Epidermal melanocyte (primary cell): ENCODE measurements at regions not wholly inside any gene's neighbourhood (a gene's known extent, or its start where the extent isn't known, plus 50 kb on each side); places are given as distances from the start of the nearest gene placed in this dataset.

Source experiments
- DNase-seq: peaks from one replicate; pipeline ENCODE4 v3.0.0; 2011; ENCODE audit warnings: low spot score; ENCODE audit not compliant: insufficient read length

- DNase-seq = no peak
These were observed 616.7 kb upstream of the ID2 start for GRCh38 chr2:8065191-8065590.

DNA sequence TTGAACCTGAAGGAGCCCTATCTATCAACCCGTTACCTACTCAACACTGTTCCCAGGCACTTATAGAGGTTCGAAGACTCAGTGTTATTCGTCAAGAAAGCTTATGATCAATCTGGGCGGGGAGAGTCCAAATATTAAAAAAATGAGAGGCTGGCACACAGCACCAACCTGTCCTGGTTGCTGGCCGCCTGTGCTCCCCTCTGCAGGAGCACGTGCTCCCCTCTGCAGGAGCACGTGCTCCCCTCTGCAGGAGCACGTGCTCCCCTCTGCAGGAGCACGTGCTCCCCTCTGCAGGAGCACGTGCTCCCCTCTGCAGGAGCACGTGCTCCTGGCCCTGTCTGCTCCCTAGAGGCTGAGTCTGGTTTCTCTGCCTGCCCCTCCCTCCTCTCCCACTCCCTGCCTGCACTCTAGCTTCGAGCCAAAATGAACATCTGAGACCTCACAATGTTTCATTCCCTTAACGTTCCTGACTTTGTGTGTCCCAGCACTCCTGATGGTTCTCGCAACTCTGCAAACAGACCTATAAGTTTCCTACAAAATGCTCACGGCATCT is 614.0 kb upstream of the ID2 start:
- DNase-seq = no peak

GRCh38 chr2:8072907-8073306 is 608.9 kb upstream of the ID2 start:
- DNase-seq = no peak

GRCh38 chr2:8073916-8074315 is 607.9 kb upstream of the ID2 start:
- DNase-seq = no peak

GRCh38 chr2:8076448-8077342 is 605.2 kb upstream of the ID2 start:
- no peak for DNase-seq

GRCh38 chr2:8078705-8079104 is 603.2 kb upstream of the ID2 start:
- no peak for DNase-seq

DNA sequence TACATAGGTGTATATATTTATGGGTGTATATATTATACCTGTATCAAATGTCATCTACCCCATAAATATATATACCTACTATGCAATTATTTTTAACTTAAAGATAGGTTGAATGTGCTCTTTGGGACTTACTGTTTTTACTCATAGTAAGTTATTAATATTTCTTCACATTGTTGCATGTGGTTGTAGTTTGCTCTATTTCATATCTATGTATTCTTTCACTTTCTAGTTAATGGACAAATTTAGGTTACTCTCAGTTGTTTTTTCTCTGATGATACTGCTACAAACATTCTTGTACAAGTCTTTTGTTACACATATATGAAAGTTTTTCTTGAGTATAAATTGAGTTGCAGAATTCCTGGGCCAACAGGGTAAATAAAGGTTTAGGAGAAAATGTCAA is 601.8 kb upstream of the ID2 start:
- DNase-seq = no peak

DNA sequence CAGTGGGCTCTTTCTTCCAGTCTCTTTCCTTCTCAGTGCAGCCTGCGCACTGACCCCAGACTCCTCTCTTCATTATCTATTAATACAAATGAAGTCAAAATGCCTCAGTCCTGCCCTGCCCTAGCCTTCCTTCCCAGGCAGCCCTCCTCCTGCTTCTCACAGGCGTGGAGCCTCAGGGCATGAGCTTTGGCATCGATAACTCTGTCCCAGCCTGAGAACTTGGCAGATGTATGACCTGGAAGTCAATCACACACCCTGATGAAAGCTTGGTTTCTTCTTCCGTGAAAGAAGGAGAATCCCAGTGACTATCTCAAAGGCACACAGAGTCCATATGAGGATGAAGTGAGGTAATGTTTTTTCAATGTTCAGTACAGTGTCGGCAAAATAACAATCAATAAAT is 600.7 kb upstream of the ID2 start:
- DNase-seq = no peak

DNA sequence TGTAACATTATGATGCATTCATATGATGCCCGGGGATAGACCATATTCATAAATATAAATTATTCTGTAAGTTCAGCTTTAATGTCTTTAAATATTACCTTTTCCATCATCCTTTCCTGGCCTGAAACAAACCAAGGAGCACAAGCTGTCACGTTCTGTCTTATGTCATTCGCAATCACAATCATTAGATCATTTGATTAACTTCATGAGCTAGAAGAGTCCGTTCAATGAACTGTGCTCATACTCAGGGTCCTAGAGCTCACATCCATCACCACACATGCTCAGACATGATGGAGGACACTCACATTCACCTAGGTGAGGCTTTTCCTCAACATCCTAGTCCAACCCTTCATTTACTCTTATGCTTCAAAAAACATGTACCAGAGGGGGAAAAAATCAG is 599.0 kb upstream of the ID2 start:
- no peak for DNase-seq

- DNase-seq = no peak
These were observed 595.5 kb upstream of the ID2 start for GRCh38 chr2:8086357-8086756.

DNA sequence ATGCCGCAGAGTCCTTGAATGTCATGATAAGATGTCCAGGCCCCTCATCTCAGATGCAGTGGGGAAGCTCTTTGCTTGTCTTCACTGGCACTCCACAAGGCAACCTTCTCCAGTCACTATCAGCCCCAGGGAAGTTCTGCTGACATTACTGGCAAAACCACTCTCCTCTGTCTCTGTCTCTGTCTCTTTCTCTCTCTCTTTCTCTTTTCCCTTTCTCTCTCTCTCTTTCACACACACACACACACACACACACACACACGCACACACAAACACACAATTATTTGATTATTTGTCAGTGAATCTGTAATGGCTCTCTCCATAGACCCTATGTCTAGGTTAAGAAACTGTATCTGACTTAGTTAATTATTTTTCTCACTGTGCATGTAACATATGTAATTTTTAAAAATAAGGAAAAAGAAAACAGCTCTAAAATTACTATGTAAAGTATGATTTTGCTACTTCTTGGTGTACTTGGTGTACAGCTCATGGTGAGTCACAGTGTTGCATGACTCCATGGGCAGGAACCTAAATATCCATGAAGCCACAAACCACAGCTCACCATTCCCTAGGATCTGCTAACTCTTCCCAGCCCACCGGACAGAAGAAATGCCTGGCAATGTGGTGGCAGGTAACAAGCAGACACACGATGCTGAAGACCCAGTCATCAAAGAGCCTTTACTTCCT is 594.9 kb upstream of the ID2 start:
- peak; percentile 46 for DNase-seq

- no peak for DNase-seq
These were observed 594.4 kb upstream of the ID2 start for GRCh38 chr2:8087480-8087840.

DNA sequence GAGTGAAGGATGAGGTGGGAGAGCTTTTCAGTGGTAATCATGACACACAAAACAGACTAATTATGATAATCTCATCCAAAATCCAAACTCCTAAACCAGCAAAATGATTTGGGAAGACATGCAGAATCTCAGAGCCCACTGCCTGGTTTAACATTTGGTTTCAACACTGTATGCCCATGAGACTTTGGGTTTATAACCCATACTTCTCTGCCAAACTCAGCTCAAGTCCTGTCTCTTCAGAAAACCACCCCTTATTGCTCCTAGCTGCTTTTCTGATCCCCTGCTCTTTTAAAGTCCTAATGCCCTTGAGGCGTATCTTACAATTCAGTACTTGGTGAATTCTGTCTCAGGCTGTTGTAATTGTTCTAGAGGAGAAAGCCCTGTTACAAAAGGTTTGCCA is 593.0 kb upstream of the ID2 start:
- no peak for DNase-seq

DNA sequence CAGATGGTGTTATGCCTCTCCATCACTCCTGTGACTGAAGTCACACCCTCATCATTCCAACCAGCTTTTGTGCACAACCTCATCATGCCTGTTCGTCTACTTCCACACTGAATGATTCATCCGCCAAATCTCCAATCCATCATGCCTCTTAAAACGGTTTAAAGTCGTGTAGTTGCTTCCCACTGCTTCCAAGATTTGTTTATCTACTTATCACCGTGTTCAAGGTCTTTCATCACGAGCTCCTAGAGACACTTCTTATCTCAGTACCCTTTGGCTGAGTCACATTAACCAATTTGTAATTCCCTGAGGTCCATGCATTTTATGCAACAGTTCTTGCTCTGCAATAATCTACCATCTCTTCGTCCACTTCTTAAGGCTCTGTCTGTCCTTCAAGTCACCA is 592.3 kb upstream of the ID2 start:
- DNase-seq = no peak

DNA sequence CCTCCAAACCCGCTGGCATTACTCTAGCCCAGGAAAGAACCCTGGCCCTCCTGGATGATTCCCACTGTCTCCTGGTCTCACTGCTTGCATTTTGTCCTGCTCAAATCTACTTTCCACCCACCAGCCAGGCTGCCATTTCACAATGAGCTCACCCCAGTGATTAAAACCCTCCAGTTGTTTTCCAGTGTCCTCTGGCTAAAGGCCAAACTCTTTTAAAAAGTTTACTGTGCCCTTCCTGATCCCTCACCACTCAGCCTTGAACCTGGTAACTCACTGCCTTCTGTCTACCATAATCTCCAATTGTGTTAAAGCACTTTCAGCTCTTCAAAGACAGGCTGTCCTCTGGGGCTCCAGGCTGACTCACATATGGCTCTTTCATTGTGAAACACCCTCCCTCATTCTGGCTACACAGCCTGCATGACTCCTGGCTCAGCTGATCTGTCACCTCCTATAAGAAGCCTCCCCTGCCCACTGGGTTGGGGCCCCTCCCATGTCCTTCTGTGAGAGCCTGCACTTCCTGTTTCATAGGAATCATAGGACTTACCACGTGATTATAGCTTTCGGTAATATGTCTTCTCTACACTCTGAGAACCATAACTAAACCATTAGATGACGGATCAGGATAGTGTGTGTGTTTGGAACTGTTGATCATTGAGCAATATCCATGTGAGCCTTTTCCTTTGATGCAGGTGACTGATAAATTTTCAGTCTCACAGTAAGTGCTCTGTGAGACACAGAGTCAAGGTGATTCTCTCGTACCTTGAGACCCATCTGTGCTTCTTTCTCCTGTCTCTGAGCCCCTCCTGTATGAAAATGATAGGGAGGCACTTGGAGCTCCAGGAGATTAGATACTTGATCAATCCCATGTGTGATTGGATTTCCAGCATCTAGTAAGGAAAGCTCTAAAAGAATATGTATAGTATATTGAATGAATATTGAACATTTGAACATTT is 590.8 kb upstream of the ID2 start:
- peak; percentile 20 for DNase-seq

DNA sequence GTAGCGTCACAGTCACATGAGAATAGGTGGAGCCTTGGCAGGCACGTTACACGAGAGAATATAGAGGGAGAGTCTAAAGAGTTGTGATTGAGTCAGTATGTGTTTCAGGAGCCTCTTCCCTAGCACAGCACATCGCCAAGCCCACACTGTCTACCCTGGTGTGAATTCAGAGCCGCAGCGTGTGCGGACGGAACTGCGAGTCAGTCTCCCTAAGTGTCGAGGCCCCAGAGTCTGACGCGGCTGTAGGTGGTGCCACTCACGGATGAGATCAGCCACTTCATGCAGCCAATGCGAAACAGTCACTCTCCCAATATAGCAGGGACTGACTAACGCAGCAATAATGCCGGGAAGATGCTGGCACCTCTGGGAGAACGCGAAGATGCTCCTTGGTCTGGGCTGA is 587.3 kb upstream of the ID2 start:
- no peak for DNase-seq

DNA sequence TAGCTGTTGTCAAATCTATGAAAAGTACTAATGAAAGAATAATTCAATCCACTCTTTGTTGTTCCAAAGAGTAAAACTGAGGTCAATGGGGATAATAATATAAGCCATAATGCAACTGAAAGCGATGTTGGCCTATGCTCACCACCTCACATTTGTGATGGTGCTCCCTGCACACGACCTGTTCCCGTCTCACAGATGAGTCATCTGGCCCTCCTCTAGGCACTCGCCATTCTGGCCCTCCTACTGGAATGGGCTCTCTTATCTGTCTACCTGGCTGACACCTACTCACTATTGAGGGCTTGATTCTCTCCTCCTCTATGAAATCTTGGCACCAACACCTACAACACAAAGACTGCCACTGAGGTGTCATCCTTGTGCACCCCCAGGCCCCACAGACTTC is 585.9 kb upstream of the ID2 start:
- no peak for DNase-seq

DNA sequence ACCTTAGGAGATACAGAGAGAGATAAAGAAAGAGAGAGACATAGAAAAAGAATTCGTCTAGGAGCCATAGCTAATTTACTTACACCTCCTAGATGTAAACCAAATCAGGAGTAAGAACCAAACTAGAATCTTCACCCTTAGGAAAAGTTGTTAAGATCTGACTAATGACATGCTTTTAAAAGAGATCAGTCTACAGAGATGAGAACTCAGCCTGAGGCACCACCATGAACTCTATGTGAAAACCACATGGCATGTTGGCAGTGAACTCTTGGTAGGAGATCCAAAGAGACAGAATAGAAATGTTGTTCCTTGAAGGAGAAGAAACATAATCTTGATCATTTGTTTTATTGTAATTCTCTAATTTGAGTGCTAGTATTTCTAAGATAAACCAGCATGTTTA is 585.4 kb upstream of the ID2 start:
- peak; percentile 46 for DNase-seq

GRCh38 chr2:8098476-8099266 is 583.2 kb upstream of the ID2 start:
- no peak for DNase-seq

GRCh38 chr2:8099267-8099582 is 582.6 kb upstream of the ID2 start:
- DNase-seq = no peak
